Cardiac fibroblast (primary cell): ENCODE measurements at regions not wholly inside any gene's neighbourhood (a gene's known extent, or its start where the extent isn't known, plus 50 kb on each side); places are given as distances from the start of the nearest gene placed in this dataset.
"Not testable (repeated sequence)": the region's sequence is repeated elsewhere in the genome, so short reads cannot be mapped to it uniquely, and the experiment has no call there.

Experiments
- DNase-seq, 2 donors: peaks; one replicate each; pipeline versions ENCODE4 v3.0.0 to v3.0.0-alpha.2; 2010; ENCODE audit warnings: low read depth in 2 of 2
- H3K4me3 ChIP-seq, 2 donors: replicated peaks in 1 of 2; 1 replicate in 1 of 2; 2 replicates in 1 of 2; pipeline ENCODE4 v1.5.1; 2011; ENCODE audit warnings: low read depth in 2 of 2, low read length in 2 of 2, mild to moderate bottlenecking in 2 of 2, moderate library complexity in 1 of 2
- TF ChIP-seq, protein P1 (sequence below): IDR thresholded peaks from one replicate; pipeline ENCODE4 v1.5.1; 2011; ENCODE audit warnings: low read depth, mild to moderate bottlenecking, low read length, inconsistent platforms

GRCh38 chr3:4151859-4152258 lies 151.3 kb upstream of the SETMAR start:
- TF ChIP-seq, protein P1, sequence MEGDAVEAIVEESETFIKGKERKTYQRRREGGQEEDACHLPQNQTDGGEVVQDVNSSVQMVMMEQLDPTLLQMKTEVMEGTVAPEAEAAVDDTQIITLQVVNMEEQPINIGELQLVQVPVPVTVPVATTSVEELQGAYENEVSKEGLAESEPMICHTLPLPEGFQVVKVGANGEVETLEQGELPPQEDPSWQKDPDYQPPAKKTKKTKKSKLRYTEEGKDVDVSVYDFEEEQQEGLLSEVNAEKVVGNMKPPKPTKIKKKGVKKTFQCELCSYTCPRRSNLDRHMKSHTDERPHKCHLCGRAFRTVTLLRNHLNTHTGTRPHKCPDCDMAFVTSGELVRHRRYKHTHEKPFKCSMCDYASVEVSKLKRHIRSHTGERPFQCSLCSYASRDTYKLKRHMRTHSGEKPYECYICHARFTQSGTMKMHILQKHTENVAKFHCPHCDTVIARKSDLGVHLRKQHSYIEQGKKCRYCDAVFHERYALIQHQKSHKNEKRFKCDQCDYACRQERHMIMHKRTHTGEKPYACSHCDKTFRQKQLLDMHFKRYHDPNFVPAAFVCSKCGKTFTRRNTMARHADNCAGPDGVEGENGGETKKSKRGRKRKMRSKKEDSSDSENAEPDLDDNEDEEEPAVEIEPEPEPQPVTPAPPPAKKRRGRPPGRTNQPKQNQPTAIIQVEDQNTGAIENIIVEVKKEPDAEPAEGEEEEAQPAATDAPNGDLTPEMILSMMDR: no peak
- no peak for DNase-seq
- H3K4me3 ChIP-seq: no peak overlapping the region

GRCh38 chr3:4153771-4154170 lies 149.4 kb upstream of the SETMAR start:
- no peak overlapping the region for H3K4me3 ChIP-seq
- DNase-seq: no peak
- TF ChIP-seq, protein P1: no peak

GRCh38 chr3:4158329-4158728 lies 144.8 kb upstream of the SETMAR start:
- H3K4me3 ChIP-seq: no peak overlapping the region
- no peak for DNase-seq
- TF ChIP-seq, protein P1: no peak

DNA sequence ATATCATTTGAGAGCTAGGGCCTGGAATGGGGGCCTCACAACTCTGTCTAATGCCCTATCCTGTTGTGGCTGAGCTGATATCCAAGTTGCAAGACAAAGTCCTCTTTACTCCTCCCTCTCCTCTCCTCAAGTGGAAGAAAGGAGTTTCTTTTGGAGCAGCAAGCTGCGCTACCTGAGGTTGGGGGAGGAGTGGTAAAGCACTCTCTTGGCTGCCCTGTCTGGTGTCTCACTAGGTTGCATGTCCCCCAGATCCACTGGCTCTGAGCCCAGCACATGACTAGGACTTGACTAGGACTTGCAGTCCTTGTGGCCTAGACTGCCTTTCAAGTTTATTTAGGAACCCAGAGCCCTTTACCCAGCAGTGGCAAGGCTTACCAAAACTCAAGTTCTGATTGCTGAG lies 141.1 kb upstream of the SETMAR start:
- TF ChIP-seq, protein P1: no peak
- no peak for DNase-seq
- H3K4me3 ChIP-seq: no peak overlapping the region

DNA sequence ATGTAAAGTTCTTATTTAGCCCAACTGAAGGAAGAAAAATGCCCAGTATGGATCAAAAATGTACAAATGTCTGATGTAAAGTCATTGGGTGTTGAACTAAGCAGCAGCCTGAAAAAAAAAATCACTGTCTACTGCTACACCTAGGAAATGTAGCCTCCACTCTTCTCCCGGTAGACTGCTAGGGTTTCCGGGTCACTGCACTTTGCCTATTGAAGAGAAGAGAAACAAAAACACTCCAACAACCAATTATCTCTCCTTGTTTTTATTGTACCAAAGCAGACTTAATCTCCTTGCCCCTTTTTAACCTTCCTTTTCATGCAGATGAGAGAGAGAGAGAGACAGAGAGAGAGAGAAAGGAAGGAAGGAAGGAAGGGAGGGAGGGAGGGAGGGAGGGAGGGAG lies 140.2 kb upstream of the SETMAR start:
- DNase-seq: no peak
- TF ChIP-seq, protein P1: no peak
- no peak overlapping the region for H3K4me3 ChIP-seq

- TF ChIP-seq, protein P1: no peak
- no peak overlapping the region for H3K4me3 ChIP-seq
- DNase-seq: no peak
These were observed 136.6 kb upstream of the SETMAR start for GRCh38 chr3:4166540-4166939.

DNA sequence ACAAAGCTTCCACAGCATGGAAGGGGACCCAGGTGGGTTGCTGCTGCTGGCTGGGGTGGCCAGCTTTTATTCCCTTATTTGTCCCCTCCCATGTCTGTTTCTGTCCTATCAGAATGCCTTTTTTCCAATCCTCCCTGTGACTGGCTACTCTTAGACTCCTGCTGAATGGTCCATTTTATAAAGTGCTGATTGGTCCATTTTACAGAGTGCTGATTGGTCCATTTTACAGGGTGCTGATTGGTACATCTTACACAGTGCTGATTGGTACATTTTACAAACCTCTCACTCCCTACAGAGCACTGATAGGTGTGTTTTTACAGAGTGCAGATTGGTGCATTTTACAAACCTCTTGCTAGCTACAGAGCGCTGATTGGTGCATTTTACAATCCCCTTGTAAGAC lies 135.9 kb upstream of the SETMAR start:
- DNase-seq, H3K4me3 ChIP-seq: not testable (repeated sequence)
